Muscle layer of duodenum (tissue), 2 donors: ENCODE measurements at regions not wholly inside any gene's neighbourhood (a gene's known extent, or its start where the extent isn't known, plus 50 kb on each side); places are given as distances from the start of the nearest gene placed in this dataset.
"Not testable (repeated sequence)": the region's sequence is repeated elsewhere in the genome, so short reads cannot be mapped to it uniquely, and the experiment has no call there.

Source experiments
- H3K27ac ChIP-seq: one replicate; pipeline ENCODE4 v1.7.0; 2013; ENCODE audit warnings: mild to moderate bottlenecking, low read length
- H3K27me3 ChIP-seq: one replicate; pipeline ENCODE4 v1.7.0; 2013; ENCODE audit warnings: low read depth, mild to moderate bottlenecking, control low read depth, low read length
- H3K36me3 ChIP-seq, 2 donors: one replicate each; pipeline ENCODE4 v1.7.0; 2013; ENCODE audit warnings: low read length in 2 of 2, control low read depth in 1 of 2, mild to moderate bottlenecking in 1 of 2; ENCODE audit not compliant: insufficient read depth in 2 of 2, control insufficient read depth in 1 of 2
- H3K4me1 ChIP-seq, 2 donors: one replicate each; pipeline ENCODE4 v1.7.0; 2013; ENCODE audit warnings: low read length in 2 of 2, mild to moderate bottlenecking in 2 of 2, control low read depth in 1 of 2, moderate library complexity in 1 of 2; ENCODE audit not compliant: insufficient read depth in 2 of 2, control insufficient read depth in 1 of 2
- H3K4me3 ChIP-seq, 2 donors: one replicate each; pipeline ENCODE4 v1.7.0; 2013; ENCODE audit warnings: low read length in 2 of 2, low read depth in 1 of 2, mild to moderate bottlenecking in 1 of 2
- H3K9me3 ChIP-seq, 2 donors: one replicate each; pipeline ENCODE4 v1.7.0; 2013; ENCODE audit warnings: low read length in 2 of 2, control low read depth in 1 of 2, mild to moderate bottlenecking in 1 of 2; ENCODE audit not compliant: control insufficient read depth in 1 of 2
- donor health status: healthy.

DNA sequence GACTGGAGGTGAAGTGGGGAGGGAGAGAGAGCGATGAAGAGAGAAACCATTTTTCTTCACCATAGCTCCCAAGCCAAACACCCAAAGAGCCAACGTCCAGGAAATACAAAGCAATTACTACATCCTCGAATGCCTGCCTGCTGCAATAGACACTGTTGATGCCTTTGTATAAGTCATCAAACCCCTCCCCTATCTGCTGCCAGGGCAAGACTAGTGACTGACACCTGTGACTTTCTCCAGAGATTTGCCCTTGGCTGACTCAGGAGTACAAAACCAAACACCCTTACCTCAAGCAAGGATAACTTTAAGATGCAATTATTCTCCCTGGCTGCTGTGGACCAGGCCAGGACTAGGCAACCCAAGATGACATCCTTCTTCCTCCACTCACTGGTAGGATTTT, 81.8 kb upstream of the RASA1 start:
- no peaks in the 10 kb centered on the region for H3K36me3 ChIP-seq
- no peak overlapping the region for H3K27ac ChIP-seq
- H3K27me3 ChIP-seq = no peaks in the 10 kb centered on the region
- no peak overlapping the region for H3K4me3 ChIP-seq
- no peaks in the 10 kb centered on the region for H3K4me1 ChIP-seq
- no peaks in the 10 kb centered on the region for H3K9me3 ChIP-seq

DNA sequence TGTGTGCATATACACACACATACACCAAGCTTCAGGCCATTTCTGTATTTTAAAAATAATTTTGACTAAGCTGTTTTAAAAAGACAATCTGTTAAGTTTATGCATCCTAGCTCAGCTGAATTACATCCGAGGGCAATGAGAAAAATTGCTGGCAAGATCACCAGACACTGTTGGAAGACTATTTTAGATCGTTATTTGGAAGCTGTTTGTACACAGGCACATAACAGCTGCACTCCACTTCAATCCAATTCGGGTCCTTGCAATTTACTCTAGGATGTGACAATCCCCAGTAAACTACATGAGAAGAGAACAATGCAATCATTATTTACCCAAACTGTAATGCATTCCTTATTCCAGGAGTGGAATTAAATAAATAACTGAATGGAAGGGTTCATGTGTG, 79.3 kb upstream of the RASA1 start:
- H3K27ac ChIP-seq = no peak overlapping the region

DNA sequence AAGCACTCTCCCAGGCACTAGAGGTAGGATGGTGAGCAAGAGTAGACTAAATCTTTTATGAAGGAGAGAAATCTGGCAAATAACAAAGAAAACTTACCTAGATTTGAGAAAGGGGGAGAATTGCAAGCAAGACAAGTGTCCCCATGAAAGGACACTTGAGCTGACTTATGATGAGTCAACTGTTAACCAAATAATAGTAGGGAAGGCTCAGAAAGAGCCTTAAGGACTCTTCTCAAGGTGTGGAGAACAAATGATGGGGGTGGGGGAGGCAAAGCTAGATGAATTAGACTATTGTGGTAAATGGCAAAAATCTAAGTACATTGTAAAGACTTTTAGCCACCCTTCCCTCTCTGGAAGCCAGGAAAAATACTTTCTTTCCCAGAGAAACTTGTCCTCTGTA, 77.6 kb upstream of the RASA1 start:
- Histone ChIP-seq H3K4me3 (no peak overlapping the region), H3K9me3 (no peaks in the 10 kb centered on the region), H3K27me3 (no peaks in the 10 kb centered on the region), H3K27ac (no peak overlapping the region), H3K36me3 (no peaks in the 10 kb centered on the region), H3K4me1 (no peaks in the 10 kb centered on the region)

More for the DNA sequence above, 79.3 kb upstream of the RASA1 start:
- no peaks in the 10 kb centered on the region for H3K27me3 ChIP-seq
- H3K4me3 ChIP-seq = no peak overlapping the region
- H3K36me3 ChIP-seq = no peaks in the 10 kb centered on the region
- H3K4me1 ChIP-seq = no peaks in the 10 kb centered on the region
- H3K9me3 ChIP-seq = no peaks in the 10 kb centered on the region

DNA sequence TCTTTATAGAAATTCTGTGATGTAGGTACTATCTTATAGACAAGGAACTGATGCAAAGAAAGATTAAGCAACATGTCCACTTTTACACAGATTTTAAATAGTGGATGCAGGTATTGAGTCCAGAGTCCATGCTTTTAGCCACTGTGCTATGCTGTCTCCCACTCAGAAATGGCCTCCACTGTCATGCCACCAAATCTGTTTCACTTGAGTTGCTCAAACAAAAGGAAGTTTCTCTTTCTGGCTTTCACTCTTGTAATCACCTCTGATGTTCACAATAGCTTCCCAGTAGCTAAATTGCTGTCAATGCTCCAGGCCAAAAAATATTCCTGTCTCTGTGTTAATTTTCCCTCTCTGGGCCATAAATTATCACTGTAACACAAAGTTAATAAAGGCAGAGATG, 77.0 kb upstream of the RASA1 start:
- Histone ChIP-seq H3K36me3 (no peaks in the 10 kb centered on the region), H3K27ac (no peak overlapping the region), H3K4me1 (no peaks in the 10 kb centered on the region), H3K9me3 (no peaks in the 10 kb centered on the region), H3K27me3 (no peaks in the 10 kb centered on the region), H3K4me3 (no peak overlapping the region)

DNA sequence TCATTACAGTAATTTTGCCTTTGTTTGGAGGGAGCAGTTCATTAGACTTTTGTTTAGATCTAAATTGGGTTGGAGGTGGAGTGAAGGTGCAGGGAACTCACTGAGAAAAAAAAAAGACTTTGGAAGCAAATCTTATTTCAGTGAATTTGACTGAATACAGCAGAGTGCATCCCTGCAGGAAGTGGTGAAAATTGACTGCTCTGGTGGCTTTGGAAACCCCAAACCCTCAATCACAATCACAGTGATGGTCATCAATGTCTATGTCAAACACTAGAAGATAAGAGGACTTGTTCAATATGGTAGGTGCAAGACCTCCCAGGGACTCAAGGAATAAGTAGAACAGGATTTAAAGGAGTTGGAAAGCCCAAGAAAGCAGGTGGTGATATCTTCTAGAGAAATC, 76.0 kb upstream of the RASA1 start:
- Histone ChIP-seq H3K36me3 (no peaks in the 10 kb centered on the region), H3K4me1 (no peaks in the 10 kb centered on the region), H3K4me3 (no peak overlapping the region), H3K27me3 (no peaks in the 10 kb centered on the region), H3K9me3 (no peaks in the 10 kb centered on the region), H3K27ac (no peak overlapping the region)

DNA sequence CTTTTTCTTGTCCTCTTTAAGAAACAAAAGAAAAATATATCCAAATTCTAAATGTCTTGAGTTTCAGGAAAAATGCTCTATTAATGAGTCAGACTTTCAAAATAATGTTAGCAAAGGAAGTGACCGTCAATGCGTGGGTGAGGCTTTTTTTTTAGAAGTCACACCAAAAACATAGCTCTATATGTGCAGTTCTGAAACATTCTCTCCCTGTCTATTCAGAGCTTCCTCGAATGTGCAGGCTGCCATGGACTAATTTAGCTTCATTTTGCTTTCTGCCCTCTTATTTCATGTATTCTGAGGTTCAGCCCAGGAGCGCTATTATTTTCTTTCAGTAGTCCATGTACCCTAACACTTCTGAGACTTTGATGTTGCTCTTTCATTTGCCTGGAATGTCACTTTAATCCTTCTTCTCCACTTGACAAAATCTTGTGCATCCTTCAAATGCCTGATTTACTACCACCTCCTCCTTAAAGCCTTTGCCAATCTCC, 72.5 kb upstream of the RASA1 start:
- Histone ChIP-seq H3K4me3 (no peak overlapping the region), H3K9me3 (no peaks in the 10 kb centered on the region), H3K27me3 (no peaks in the 10 kb centered on the region), H3K27ac (no peak overlapping the region), H3K4me1 (no peaks in the 10 kb centered on the region), H3K36me3 (no peaks in the 10 kb centered on the region)

DNA sequence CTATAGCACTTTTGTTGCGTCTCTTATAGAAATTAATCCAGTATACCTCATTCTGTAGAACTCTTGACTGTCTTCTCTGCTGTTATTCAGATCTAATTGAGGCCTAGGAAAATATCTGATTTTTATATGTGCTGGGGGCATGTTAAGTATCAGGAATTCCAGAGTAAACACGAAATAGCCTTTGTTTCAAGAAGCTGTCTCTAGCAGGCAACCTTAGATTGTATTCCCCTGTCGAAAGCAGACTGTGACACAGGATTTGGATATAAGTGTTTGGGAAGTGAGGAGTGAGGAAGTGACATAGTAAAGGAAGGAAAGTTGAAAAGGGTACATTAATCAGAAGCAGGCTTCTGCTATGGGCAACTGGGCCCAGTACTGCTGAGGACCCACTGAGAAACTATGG, 72.1 kb upstream of the RASA1 start:
- Histone ChIP-seq H3K27ac (no peak overlapping the region), H3K36me3 (no peaks in the 10 kb centered on the region), H3K9me3 (no peaks in the 10 kb centered on the region), H3K27me3 (no peaks in the 10 kb centered on the region), H3K4me3 (no peak overlapping the region), H3K4me1 (no peaks in the 10 kb centered on the region)

DNA sequence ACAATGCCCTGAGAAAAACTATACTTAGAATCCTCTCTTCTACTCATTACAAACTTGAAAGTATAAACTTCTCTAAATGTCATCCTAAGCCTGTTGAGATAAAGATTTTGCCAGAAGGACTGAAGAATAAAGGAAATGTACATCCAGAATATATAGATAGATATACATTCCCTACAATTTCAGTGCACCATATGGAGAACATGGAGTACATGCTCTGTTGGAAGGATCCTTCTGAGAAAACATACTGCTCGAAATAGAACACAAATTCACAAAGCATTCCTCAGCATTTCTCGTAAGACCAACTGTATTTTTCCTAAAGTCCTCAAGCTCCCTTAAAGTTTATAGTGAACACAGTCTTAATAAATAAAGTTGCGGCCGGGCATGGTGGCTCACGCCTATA, 69.7 kb upstream of the RASA1 start:
- Histone ChIP-seq H3K9me3 (no peaks in the 10 kb centered on the region), H3K4me3 (no peak overlapping the region), H3K4me1 (no peaks in the 10 kb centered on the region), H3K27ac (no peak overlapping the region), H3K27me3 (no peaks in the 10 kb centered on the region), H3K36me3 (no peaks in the 10 kb centered on the region)

DNA sequence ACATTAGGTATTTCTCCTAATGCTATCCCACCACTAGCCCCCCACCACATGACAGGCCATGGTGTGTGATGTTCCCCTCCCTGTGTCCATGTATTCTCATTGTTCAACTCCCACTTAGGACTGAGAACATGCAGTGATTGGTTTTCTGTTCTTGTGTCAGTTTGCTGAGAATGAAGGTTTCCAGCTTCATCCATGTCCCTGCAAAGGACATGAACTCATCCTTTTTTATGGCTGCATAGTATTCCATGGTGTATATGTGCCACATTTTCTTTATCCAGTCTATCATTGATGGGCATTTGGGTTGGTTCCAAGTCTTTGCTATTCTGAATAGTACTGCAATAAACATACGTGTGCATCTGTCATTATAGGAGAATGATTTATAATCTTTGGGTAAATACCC, 68.4 kb upstream of the RASA1 start:
- H3K4me3 ChIP-seq, H3K27ac ChIP-seq, H3K9me3 ChIP-seq, H3K36me3 ChIP-seq, H3K4me1 ChIP-seq, H3K27me3 ChIP-seq: not testable (repeated sequence)

DNA sequence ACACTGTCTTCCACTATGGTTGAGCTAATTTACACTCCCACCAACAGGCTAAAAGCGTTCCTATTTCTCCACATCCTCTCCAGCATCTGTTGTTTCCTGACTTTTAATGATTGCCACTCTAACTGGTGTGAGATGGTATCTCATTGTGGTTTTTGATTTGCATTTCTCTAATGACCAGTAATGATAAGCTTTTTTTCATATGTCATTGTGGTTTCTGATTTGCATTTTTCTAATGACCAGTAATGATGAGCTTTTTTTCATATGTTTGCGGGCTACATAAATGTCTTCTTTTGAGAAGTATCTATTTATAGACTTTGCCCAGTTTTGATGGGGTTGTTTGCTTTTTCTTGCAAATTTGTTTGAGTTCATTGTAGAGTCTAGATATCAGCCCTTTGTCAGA, 68.0 kb upstream of the RASA1 start:
- H3K9me3 ChIP-seq, H3K27ac ChIP-seq, H3K4me1 ChIP-seq, H3K4me3 ChIP-seq, H3K27me3 ChIP-seq, H3K36me3 ChIP-seq: not testable (repeated sequence)

DNA sequence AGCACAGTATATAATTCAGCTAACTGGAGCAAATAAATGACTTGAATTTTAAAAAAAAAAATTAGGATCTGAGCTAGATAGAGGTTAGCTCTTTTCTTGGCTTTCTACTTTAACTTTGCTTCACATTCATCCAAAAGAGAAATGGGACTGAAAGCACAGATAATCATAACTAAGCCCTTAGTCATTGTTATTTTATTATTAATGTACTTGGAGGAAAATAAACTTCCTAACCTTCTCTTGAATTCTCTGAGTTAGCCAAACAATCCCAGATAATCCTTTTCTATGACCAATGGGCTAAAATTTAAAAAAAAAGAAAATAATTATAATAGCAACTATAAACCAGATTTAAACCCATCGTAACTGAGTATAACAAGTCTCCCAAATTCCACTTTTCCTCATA, 57.6 kb upstream of the RASA1 start:
- no peaks in the 10 kb centered on the region for H3K4me1 ChIP-seq
- H3K27ac ChIP-seq = no peak overlapping the region
- H3K27me3 ChIP-seq = no peaks in the 10 kb centered on the region
- peaks cover 0 to 3% of the 10 kb centered on the region in 2 donors for H3K9me3 ChIP-seq
- H3K4me3 ChIP-seq = no peak overlapping the region
- no peaks in the 10 kb centered on the region for H3K36me3 ChIP-seq

DNA sequence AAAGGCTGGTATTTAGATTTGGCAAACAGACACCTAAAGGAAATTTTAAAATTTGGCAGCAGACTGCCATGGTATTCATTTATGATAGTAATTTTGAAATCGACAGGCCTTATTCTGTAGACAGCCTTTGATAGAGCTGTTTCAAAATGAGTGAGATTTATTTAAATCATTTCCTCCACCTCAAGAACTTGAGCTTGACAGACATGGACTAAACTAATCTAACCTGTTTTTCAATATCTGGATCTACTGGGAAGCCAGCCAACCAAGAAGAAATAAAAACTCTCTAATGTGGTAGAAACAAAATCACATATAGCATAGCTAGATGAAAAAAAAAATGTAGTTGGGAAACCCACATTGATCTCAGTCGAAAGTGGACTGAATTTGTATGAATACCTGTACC, 56.9 kb upstream of the RASA1 start:
- Histone ChIP-seq H3K27ac (no peak overlapping the region), H3K4me1 (no peaks in the 10 kb centered on the region), H3K36me3 (no peaks in the 10 kb centered on the region), H3K27me3 (no peaks in the 10 kb centered on the region), H3K9me3 (peaks cover 0 to 3% of the 10 kb centered on the region in 2 donors), H3K4me3 (no peak overlapping the region)
